ENCODE measurements at regions not wholly inside any gene's neighbourhood (a gene's known extent, or its start where the extent isn't known, plus 50 kb on each side); places are given as distances from the start of the nearest gene placed in this dataset.

- 90% methylated on average over 1 of the region's 1 CpG for WGBS (ENCODE audit: low lambda C conversion rate, missing lambda C conversion rate)
- no peak overlapping the region for H2AFZ ChIP-seq
- no peaks in the 10 kb centered on the region for H3K9me3 ChIP-seq (ENCODE audit: low read depth)
- no peak overlapping the region for H3K27ac ChIP-seq
- DNase-seq (ENCODE audit: low spot score) = no peak
- H3K27me3 ChIP-seq = no peaks in the 10 kb centered on the region
- no peaks in the 10 kb centered on the region for H3K79me2 ChIP-seq
- no peaks in the 10 kb centered on the region for H3K36me3 ChIP-seq (replicated peaks; ENCODE audit: insufficient read depth, low read depth)
- no peak for TF ChIP-seq CTCF (IDR thresholded peaks at IDR 0.05; ENCODE audit: poor library complexity)
- no peak for TF ChIP-seq EZH2 (IDR thresholded peaks at IDR 0.05; ENCODE audit: borderline replicate concordance)
- TF ChIP-seq EZH2phosphoT487 (IDR thresholded peaks at IDR 0.05; ENCODE audit: low read depth, severe bottlenecking, unreplicated experiment) = no peak
- no peaks in the 10 kb centered on the region for H3K4me1 ChIP-seq (ENCODE audit: insufficient read depth)
- no peak overlapping the region for H3K4me2 ChIP-seq
- H3K9me2 ChIP-seq (replicated peaks; ENCODE audit: insufficient read depth) = no peaks in the 10 kb centered on the region
- H3K4me3 ChIP-seq = no peak overlapping the region
- H4K20me1 ChIP-seq (ENCODE audit: insufficient read depth, poor library complexity, severe bottlenecking) = no peaks in the 10 kb centered on the region
Observed at GRCh38 chr16:65260746-65261145, 138.9 kb upstream of the CDH11 start.

- Histone ChIP-seq H3K27me3 (no peaks in the 10 kb centered on the region), H3K4me3 (no peak overlapping the region), H3K4me2 (no peak overlapping the region), H3K9me2 (replicated peaks; ENCODE audit: insufficient read depth) (no peaks in the 10 kb centered on the region), H3K4me1 (ENCODE audit: insufficient read depth) (no peaks in the 10 kb centered on the region), H2AFZ (no peak overlapping the region), H4K20me1 (ENCODE audit: insufficient read depth, poor library complexity, severe bottlenecking) (no peaks in the 10 kb centered on the region), H3K79me2 (no peaks in the 10 kb centered on the region), H3K27ac (no peak overlapping the region), H3K9me3 (ENCODE audit: low read depth) (no peaks in the 10 kb centered on the region), H3K36me3 (replicated peaks; ENCODE audit: insufficient read depth, low read depth) (no peaks in the 10 kb centered on the region)
- no peak for DNase-seq (ENCODE audit: low spot score)
- WGBS (ENCODE audit: low lambda C conversion rate, missing lambda C conversion rate) = 63% methylated on average over 1 of the region's 1 CpG
- TF ChIP-seq CTCF (IDR thresholded peaks at IDR 0.05; ENCODE audit: poor library complexity) (no peak), EZH2phosphoT487 (IDR thresholded peaks at IDR 0.05; ENCODE audit: low read depth, severe bottlenecking, unreplicated experiment) (no peak), EZH2 (IDR thresholded peaks at IDR 0.05; ENCODE audit: borderline replicate concordance) (no peak)
Observed at GRCh38 chr16:65254144-65254543, 132.3 kb upstream of the CDH11 start.

- Histone ChIP-seq H3K27me3 (no peaks in the 10 kb centered on the region), H3K4me3 (no peak overlapping the region), H3K9me3 (ENCODE audit: low read depth) (no peaks in the 10 kb centered on the region), H3K36me3 (replicated peaks; ENCODE audit: insufficient read depth, low read depth) (no peaks in the 10 kb centered on the region), H4K20me1 (ENCODE audit: insufficient read depth, poor library complexity, severe bottlenecking) (no peaks in the 10 kb centered on the region), H2AFZ (peak overlapping the region; percentile 6), H3K27ac (peak overlapping the region; percentile 65), H3K4me2 (no peak overlapping the region), H3K4me1 (ENCODE audit: insufficient read depth) (no peaks in the 10 kb centered on the region), H3K79me2 (no peaks in the 10 kb centered on the region), H3K9me2 (replicated peaks; ENCODE audit: insufficient read depth) (no peaks in the 10 kb centered on the region)
- peak; percentile 51 for DNase-seq (ENCODE audit: low spot score)
- TF ChIP-seq CTCF (IDR thresholded peaks at IDR 0.05; ENCODE audit: poor library complexity) = no peak
- WGBS (ENCODE audit: low lambda C conversion rate, missing lambda C conversion rate) = 47% methylated on average over 8 of the region's 8 CpGs
Observed at GRCh38 chr16:65249768-65250167, 127.9 kb upstream of the CDH11 start.

- no peak overlapping the region for H2AFZ ChIP-seq
- no peak overlapping the region for H3K27ac ChIP-seq
- H3K9me2 ChIP-seq (replicated peaks; ENCODE audit: insufficient read depth) = no peaks in the 10 kb centered on the region
- H3K4me3 ChIP-seq = no peak overlapping the region
- no peaks in the 10 kb centered on the region for H4K20me1 ChIP-seq (ENCODE audit: insufficient read depth, poor library complexity, severe bottlenecking)
- H3K4me1 ChIP-seq (ENCODE audit: insufficient read depth) = no peaks in the 10 kb centered on the region
- H3K36me3 ChIP-seq (replicated peaks; ENCODE audit: insufficient read depth, low read depth) = no peaks in the 10 kb centered on the region
- 59% methylated on average over 2 of the region's 2 CpGs for WGBS (ENCODE audit: low lambda C conversion rate, missing lambda C conversion rate)
- no peak for TF ChIP-seq CTCF (IDR thresholded peaks at IDR 0.05; ENCODE audit: poor library complexity)
- no peak for TF ChIP-seq EZH2phosphoT487 (IDR thresholded peaks at IDR 0.05; ENCODE audit: low read depth, severe bottlenecking, unreplicated experiment)
- TF ChIP-seq EZH2 (IDR thresholded peaks at IDR 0.05; ENCODE audit: borderline replicate concordance) = no peak
- H3K79me2 ChIP-seq = no peaks in the 10 kb centered on the region
- no peak overlapping the region for H3K4me2 ChIP-seq
- no peaks in the 10 kb centered on the region for H3K9me3 ChIP-seq (ENCODE audit: low read depth)
- H3K27me3 ChIP-seq = no peaks in the 10 kb centered on the region
- DNase-seq (ENCODE audit: low spot score) = no peak
Observed at GRCh38 chr16:65244787-65245186, 122.9 kb upstream of the CDH11 start.
